Islet of Langerhans (tissue), 1 donor: ENCODE measurements at regions not wholly inside any gene's neighbourhood (a gene's known extent, or its start where the extent isn't known, plus 50 kb on each side); places are given as distances from the start of the nearest gene placed in this dataset.

Experiments
- FAIRE-seq: peaks from one replicate; lab custom pipeline; 2011; peaks lifted over from hg19 to GRCh38; lab: Jason Lieb, UNC

- FAIRE-seq, result no peak
Measured at GRCh38 chr6:225907-226306, 66.4 kb upstream of the DUSP22 start.

- FAIRE-seq, result no peak
Measured at GRCh38 chr6:226516-227073, 65.7 kb upstream of the DUSP22 start.

GRCh38 chr6:227074-227782 is 65.1 kb upstream of the DUSP22 start:
- no peak for FAIRE-seq

- no peak for FAIRE-seq
Measured at GRCh38 chr6:227812-228338, 64.4 kb upstream of the DUSP22 start.

GRCh38 chr6:228881-229651 is 63.2 kb upstream of the DUSP22 start:
- FAIRE-seq, result no peak

GRCh38 chr6:231779-232178 is 60.5 kb upstream of the DUSP22 start:
- FAIRE-seq, result no peak

- no peak for FAIRE-seq
Measured at GRCh38 chr6:232982-233640, 59.2 kb upstream of the DUSP22 start.

GRCh38 chr6:234706-235372 is 57.4 kb upstream of the DUSP22 start:
- FAIRE-seq, result no peak

GRCh38 chr6:235763-236360 is 56.4 kb upstream of the DUSP22 start:
- no peak for FAIRE-seq

GRCh38 chr6:236519-236918 is 55.8 kb upstream of the DUSP22 start:
- FAIRE-seq, result no peak

GRCh38 chr6:240151-240550 is 52.1 kb upstream of the DUSP22 start:
- FAIRE-seq, result no peak

- no peak for FAIRE-seq
Measured at GRCh38 chr6:241336-241865, 50.9 kb upstream of the DUSP22 start.
